Upper lobe of right lung (tissue), 1 donor: ENCODE measurements at regions not wholly inside any gene's neighbourhood (a gene's known extent, or its start where the extent isn't known, plus 50 kb on each side); places are given as distances from the start of the nearest gene placed in this dataset.

Source experiments
- ATAC-seq: fragments of 200-7000 bp; cut with Tn5 transposase; one replicate; pipeline ENCODE4 v1.9.1; 2020; ENCODE audit warnings: mild to moderate bottlenecking, moderate library complexity
- DNase-seq: peaks from one replicate; pipeline ENCODE4 v3.0.0-alpha.2; 2020
- H3K27ac ChIP-seq: fragments of 200-600 bp; one replicate; pipeline ENCODE4 v1.8.0; 2022
- H3K27me3 ChIP-seq: fragments of 200-600 bp; one replicate; pipeline ENCODE4 v1.8.0; 2022; ENCODE audit warnings: mild to moderate bottlenecking
- H3K36me3 ChIP-seq: fragments of 200-600 bp; one replicate; pipeline ENCODE4 v1.8.0; 2022
- H3K4me1 ChIP-seq: fragments of 200-600 bp; one replicate; pipeline ENCODE4 v1.8.0; 2022
- H3K4me3 ChIP-seq: fragments of 200-600 bp; one replicate; pipeline ENCODE4 v1.8.0; 2022; ENCODE audit warnings: mild to moderate bottlenecking
- H3K9me3 ChIP-seq: fragments of 200-600 bp; one replicate; pipeline ENCODE4 v1.8.0; 2022
- CTCF ChIP-seq: fragments of 200-600 bp; IDR thresholded peaks from one replicate; pipeline ENCODE4 v1.8.0; 2022; ENCODE audit warnings: antibody characterized with exemption
- intact Hi-C: fragments of 100-400 bp; cut with DNase I; formaldehyde crosslinking; loops from one replicate; pipeline ENCODE4 v1.11.0; 2022
- donor health status: DM: no; HTN: yes; CAD: no; lungs with severe emphysema.

- no peaks in the 10 kb centered on the region for H3K36me3 ChIP-seq
- no peak for TF ChIP-seq CTCF
- no peaks in the 10 kb centered on the region for H3K9me3 ChIP-seq
- intact Hi-C loops: no loop called here
- H3K27ac ChIP-seq: no peak overlapping the region
- no peaks in the 10 kb centered on the region for H3K4me1 ChIP-seq
- H3K4me3 ChIP-seq: no peak overlapping the region
- no peaks in the 10 kb centered on the region for H3K27me3 ChIP-seq
- DNase-seq (no peak), ATAC-seq (no peak)
Measured at GRCh38 chr5:158392753-158393152, 533.8 kb upstream of the CLINT1 start.

- Histone ChIP-seq H3K4me3 (no peak overlapping the region), H3K36me3 (no peaks in the 10 kb centered on the region), H3K27me3 (no peaks in the 10 kb centered on the region), H3K4me1 (no peaks in the 10 kb centered on the region), H3K27ac (no peak overlapping the region), H3K9me3 (no peaks in the 10 kb centered on the region)
- DNase-seq: no peak
- intact Hi-C loops: no loop called here
- TF ChIP-seq CTCF: no peak
- no peak for ATAC-seq
Measured at GRCh38 chr5:158390577-158390976, 531.6 kb upstream of the CLINT1 start.

GRCh38 chr5:158389786-158390185 lies 530.8 kb upstream of the CLINT1 start:
- Histone ChIP-seq H3K36me3 (no peaks in the 10 kb centered on the region), H3K27me3 (no peaks in the 10 kb centered on the region), H3K27ac (no peak overlapping the region), H3K4me1 (no peaks in the 10 kb centered on the region), H3K9me3 (no peaks in the 10 kb centered on the region), H3K4me3 (no peak overlapping the region)
- no peak for TF ChIP-seq CTCF
- intact Hi-C loops: no loop called here
- no peak for ATAC-seq
- no peak for DNase-seq

GRCh38 chr5:158388021-158388420 lies 529.1 kb upstream of the CLINT1 start:
- intact Hi-C loops: no loop called here
- Histone ChIP-seq H3K27ac (no peak overlapping the region), H3K27me3 (no peaks in the 10 kb centered on the region), H3K4me1 (peaks cover 4% of the 10 kb centered on the region), H3K9me3 (no peaks in the 10 kb centered on the region), H3K4me3 (no peak overlapping the region), H3K36me3 (no peaks in the 10 kb centered on the region)
- DNase-seq: no peak
- TF ChIP-seq CTCF: no peak
- no peak for ATAC-seq

GRCh38 chr5:158387499-158387898 lies 528.6 kb upstream of the CLINT1 start:
- intact Hi-C loops: no loop called here
- DNase-seq (no peak), ATAC-seq (no peak)
- Histone ChIP-seq H3K4me1 (peaks cover 9% of the 10 kb centered on the region), H3K9me3 (no peaks in the 10 kb centered on the region), H3K4me3 (no peak overlapping the region), H3K27me3 (no peaks in the 10 kb centered on the region), H3K36me3 (no peaks in the 10 kb centered on the region), H3K27ac (no peak overlapping the region)
- TF ChIP-seq CTCF: no peak

- ATAC-seq (no peak), DNase-seq (no peak)
- intact Hi-C loops: no loop called here
- peaks cover 14% of the 10 kb centered on the region for H3K4me1 ChIP-seq
- no peaks in the 10 kb centered on the region for H3K36me3 ChIP-seq
- H3K4me3 ChIP-seq: no peak overlapping the region
- no peak overlapping the region for H3K27ac ChIP-seq
- TF ChIP-seq CTCF: no peak
- no peaks in the 10 kb centered on the region for H3K9me3 ChIP-seq
- H3K27me3 ChIP-seq: no peaks in the 10 kb centered on the region
Measured at GRCh38 chr5:158385982-158386381, 527.0 kb upstream of the CLINT1 start.
